ENCODE measurements at regions not wholly inside any gene's neighbourhood (a gene's known extent, or its start where the extent isn't known, plus 50 kb on each side); places are given as distances from the start of the nearest gene placed in this dataset.

- TF ChIP-seq CTCF (IDR thresholded peaks at IDR 0.05) (no peak), POLR2A (IDR thresholded peaks at IDR 0.05) (no peak)
Measured at GRCh38 chr3:30384546-30385072, 221.8 kb upstream of the TGFBR2 start.
